H1 (cell line): ENCODE measurements at regions not wholly inside any gene's neighbourhood (a gene's known extent, or its start where the extent isn't known, plus 50 kb on each side); places are given as distances from the start of the nearest gene placed in this dataset.

ENCODE experiments used
- CEBPB ChIP-seq: IDR thresholded peaks from 2 replicates; pipeline ENCODE4 v1.6.1; 2012; ENCODE audit warnings: low read depth, low read length
- EZH2 ChIP-seq: fragments of 200-600 bp; sonication (generic); IDR thresholded peaks from 2 replicates; pipeline ENCODE4 v1.7.1; 2012; ENCODE audit warnings: low read depth, mild to moderate bottlenecking, moderate library complexity, low read length, inconsistent platforms; ENCODE audit not compliant: severe bottlenecking
- USF2 ChIP-seq: IDR thresholded peaks from 2 replicates; pipeline ENCODE4 v1.6.1; 2011; ENCODE audit warnings: low read length, improper control_type of control experiment

GRCh38 chr2:8628866-8629209, 53.0 kb upstream of the ID2 start (continued):
- TF ChIP-seq USF2 (no peak), EZH2 (no peak), CEBPB (no peak)
